ENCODE measurements at regions not wholly inside any gene's neighbourhood (a gene's known extent, or its start where the extent isn't known, plus 50 kb on each side); places are given as distances from the start of the nearest gene placed in this dataset.
"Not testable (repeated sequence)": the region's sequence is repeated elsewhere in the genome, so short reads cannot be mapped to it uniquely, and the experiment has no call there.

- H3K4me1 ChIP-seq (ENCODE audit: control insufficient read depth in 1 of 2, low read depth in 2 of 2), result no peaks in the 10 kb centered on the region
- no peaks in the 10 kb centered on the region for H3K36me3 ChIP-seq
- no peak for ATAC-seq (ENCODE audit: insufficient number of reproducible peaks, low FRiP score, low read depth)
- no peak overlapping the region for H3K27ac ChIP-seq
- DNase-seq (ENCODE audit: low spot score), result no peak
- H3K9me3 ChIP-seq, result no peaks in the 10 kb centered on the region
- H3K27me3 ChIP-seq (replicated peaks; ENCODE audit: insufficient read depth), result no peaks in the 10 kb centered on the region
- TF ChIP-seq, protein P1, sequence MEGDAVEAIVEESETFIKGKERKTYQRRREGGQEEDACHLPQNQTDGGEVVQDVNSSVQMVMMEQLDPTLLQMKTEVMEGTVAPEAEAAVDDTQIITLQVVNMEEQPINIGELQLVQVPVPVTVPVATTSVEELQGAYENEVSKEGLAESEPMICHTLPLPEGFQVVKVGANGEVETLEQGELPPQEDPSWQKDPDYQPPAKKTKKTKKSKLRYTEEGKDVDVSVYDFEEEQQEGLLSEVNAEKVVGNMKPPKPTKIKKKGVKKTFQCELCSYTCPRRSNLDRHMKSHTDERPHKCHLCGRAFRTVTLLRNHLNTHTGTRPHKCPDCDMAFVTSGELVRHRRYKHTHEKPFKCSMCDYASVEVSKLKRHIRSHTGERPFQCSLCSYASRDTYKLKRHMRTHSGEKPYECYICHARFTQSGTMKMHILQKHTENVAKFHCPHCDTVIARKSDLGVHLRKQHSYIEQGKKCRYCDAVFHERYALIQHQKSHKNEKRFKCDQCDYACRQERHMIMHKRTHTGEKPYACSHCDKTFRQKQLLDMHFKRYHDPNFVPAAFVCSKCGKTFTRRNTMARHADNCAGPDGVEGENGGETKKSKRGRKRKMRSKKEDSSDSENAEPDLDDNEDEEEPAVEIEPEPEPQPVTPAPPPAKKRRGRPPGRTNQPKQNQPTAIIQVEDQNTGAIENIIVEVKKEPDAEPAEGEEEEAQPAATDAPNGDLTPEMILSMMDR (IDR thresholded peaks at IDR 0.05), result no peak
- H3K4me3 ChIP-seq, result no peak overlapping the region
Measured at GRCh38 chr14:105748204-105748578, 221.8 kb downstream of the TMEM121 start.

DNA sequence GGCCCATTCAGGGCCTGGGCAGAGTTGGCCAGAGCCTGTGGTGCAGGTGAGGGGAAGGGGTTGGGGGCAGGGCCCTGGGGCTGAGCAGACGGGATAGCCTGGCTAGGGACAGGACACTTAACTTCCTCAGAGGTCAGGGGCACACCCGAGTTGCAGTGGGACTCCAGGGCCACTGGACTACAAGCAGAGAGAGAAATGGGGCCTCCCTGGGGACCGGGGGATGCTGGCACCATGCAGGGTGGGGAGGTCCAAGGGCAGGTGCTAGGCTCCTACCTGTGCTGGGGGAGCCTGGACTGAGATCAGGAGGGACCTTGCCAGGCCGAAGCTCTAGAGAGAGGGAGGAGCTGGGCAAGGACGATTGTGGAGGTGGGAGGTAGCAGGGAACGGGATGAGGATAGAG lies 222.3 kb downstream of the TMEM121 start:
- not testable (repeated sequence) for H3K4me1 ChIP-seq (ENCODE audit: control insufficient read depth in 1 of 2, low read depth in 2 of 2); ATAC-seq (ENCODE audit: insufficient number of reproducible peaks, low FRiP score, low read depth); DNase-seq (ENCODE audit: low spot score); H3K4me3 ChIP-seq; H3K27me3 ChIP-seq (replicated peaks; ENCODE audit: insufficient read depth); H3K36me3 ChIP-seq; H3K27ac ChIP-seq; H3K9me3 ChIP-seq

DNA sequence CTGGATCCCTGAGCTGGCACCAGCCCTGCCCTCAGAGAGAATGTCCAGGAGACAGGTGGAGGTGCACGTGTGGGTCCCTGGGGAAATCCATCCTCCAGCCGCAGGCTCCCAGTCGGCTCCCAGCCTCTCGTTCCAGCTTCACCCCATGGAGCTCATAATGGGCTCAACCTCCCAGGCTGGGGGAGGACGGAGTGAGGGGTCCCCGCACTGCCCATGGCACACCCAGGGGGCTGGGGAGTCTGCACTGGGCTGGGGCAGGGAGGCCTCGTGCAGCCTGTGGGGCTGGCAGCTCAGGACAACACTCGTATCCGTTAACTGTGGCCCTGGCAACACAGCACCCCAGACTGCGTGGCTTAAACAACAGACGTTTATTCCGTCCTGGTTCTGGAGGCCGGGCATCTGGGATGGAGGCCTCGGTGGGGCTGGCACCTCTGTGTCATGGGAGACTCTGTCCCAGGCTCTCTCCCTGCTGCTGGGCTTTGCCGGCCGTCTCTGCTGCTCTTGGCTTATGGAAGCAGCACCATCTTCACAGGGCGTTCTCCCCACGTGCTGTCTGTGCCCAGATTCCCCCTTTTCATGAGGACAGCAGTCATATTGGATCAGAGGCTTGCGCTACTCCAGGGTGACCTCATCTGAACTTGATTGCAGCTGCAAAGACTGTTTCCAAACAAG lies 223.6 kb downstream of the TMEM121 start:
- H3K4me1 ChIP-seq (ENCODE audit: control insufficient read depth in 1 of 2, low read depth in 2 of 2); H3K27ac ChIP-seq; DNase-seq (ENCODE audit: low spot score); H3K27me3 ChIP-seq (replicated peaks; ENCODE audit: insufficient read depth); H3K36me3 ChIP-seq; H3K9me3 ChIP-seq; ATAC-seq (ENCODE audit: insufficient number of reproducible peaks, low FRiP score, low read depth); H3K4me3 ChIP-seq: not testable (repeated sequence)

DNA sequence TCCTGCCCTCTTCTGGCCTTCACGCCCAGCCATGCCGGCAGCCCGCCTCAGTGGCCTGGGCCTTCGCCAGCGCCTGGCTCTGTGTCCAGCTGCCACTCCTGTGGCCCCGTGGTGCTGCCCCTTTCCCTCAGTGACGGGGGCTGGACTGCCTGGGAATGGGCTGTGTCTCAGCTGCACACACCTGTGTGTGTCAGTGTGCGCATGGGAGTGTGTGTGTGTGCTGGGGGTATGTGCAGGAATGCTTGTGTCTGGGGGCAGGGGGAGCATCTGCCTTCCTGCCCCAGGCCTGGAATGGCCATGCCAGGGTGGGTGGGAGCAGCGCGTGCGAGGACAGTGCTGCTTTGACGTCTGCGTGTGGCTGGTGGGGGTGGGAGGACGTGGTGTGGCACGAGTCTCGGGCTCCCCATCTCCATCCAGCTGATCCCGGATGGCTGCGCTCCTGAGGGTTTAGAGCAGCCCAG lies 224.9 kb downstream of the TMEM121 start:
- DNase-seq (ENCODE audit: low spot score); H3K36me3 ChIP-seq; H3K27me3 ChIP-seq (replicated peaks; ENCODE audit: insufficient read depth); H3K4me1 ChIP-seq (ENCODE audit: control insufficient read depth in 1 of 2, low read depth in 2 of 2); H3K4me3 ChIP-seq; H3K9me3 ChIP-seq; H3K27ac ChIP-seq; ATAC-seq (ENCODE audit: insufficient number of reproducible peaks, low FRiP score, low read depth): not testable (repeated sequence)

- not testable (repeated sequence) for ATAC-seq (ENCODE audit: insufficient number of reproducible peaks, low FRiP score, low read depth); H3K4me1 ChIP-seq (ENCODE audit: control insufficient read depth in 1 of 2, low read depth in 2 of 2); H3K4me3 ChIP-seq; H3K9me3 ChIP-seq; H3K36me3 ChIP-seq; H3K27ac ChIP-seq; H3K27me3 ChIP-seq (replicated peaks; ENCODE audit: insufficient read depth); DNase-seq (ENCODE audit: low spot score)
Measured at GRCh38 chr14:105752420-105752819, 226.0 kb downstream of the TMEM121 start.

GRCh38 chr14:105760691-105761344 lies 234.4 kb downstream of the TMEM121 start:
- no peaks in the 10 kb centered on the region for H3K4me1 ChIP-seq (ENCODE audit: control insufficient read depth in 1 of 2, low read depth in 2 of 2)
- ATAC-seq (ENCODE audit: insufficient number of reproducible peaks, low FRiP score, low read depth) (no peak), DNase-seq (ENCODE audit: low spot score) (no peak)
- H3K27ac ChIP-seq, result no peak overlapping the region
- H3K27me3 ChIP-seq (replicated peaks; ENCODE audit: insufficient read depth), result no peaks in the 10 kb centered on the region
- TF ChIP-seq, protein P1 (IDR thresholded peaks at IDR 0.05), result no peak
- H3K4me3 ChIP-seq, result no peak overlapping the region
- H3K9me3 ChIP-seq, result no peaks in the 10 kb centered on the region
- no peaks in the 10 kb centered on the region for H3K36me3 ChIP-seq

DNA sequence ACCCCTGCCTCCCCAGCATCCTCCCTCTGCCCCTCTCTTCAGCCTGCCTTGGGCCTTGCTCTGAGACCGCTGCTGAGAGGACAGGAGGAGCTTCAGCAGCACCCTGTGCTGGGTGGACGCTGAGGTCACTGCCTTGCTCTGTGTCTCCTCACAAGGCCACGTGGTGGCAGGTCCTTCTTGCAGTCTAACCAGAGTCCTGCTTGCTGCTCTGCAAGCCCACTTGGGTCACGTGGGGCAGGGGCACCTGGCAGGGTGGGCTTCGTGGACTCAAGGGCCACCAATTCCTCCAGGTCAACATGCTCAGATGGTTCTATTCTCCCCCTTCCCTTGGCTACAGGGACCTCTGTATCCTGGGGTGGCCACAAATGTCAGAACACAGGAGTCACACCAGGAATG lies 235.0 kb downstream of the TMEM121 start:
- not testable (repeated sequence) for H3K36me3 ChIP-seq; H3K4me3 ChIP-seq; DNase-seq (ENCODE audit: low spot score); ATAC-seq (ENCODE audit: insufficient number of reproducible peaks, low FRiP score, low read depth); H3K27ac ChIP-seq; H3K4me1 ChIP-seq (ENCODE audit: control insufficient read depth in 1 of 2, low read depth in 2 of 2); H3K27me3 ChIP-seq (replicated peaks; ENCODE audit: insufficient read depth); H3K9me3 ChIP-seq
